ENCODE measurements at regions not wholly inside any gene's neighbourhood (a gene's known extent, or its start where the extent isn't known, plus 50 kb on each side); places are given as distances from the start of the nearest gene placed in this dataset.
"Not testable (repeated sequence)": the region's sequence is repeated elsewhere in the genome, so short reads cannot be mapped to it uniquely, and the experiment has no call there.

DNA sequence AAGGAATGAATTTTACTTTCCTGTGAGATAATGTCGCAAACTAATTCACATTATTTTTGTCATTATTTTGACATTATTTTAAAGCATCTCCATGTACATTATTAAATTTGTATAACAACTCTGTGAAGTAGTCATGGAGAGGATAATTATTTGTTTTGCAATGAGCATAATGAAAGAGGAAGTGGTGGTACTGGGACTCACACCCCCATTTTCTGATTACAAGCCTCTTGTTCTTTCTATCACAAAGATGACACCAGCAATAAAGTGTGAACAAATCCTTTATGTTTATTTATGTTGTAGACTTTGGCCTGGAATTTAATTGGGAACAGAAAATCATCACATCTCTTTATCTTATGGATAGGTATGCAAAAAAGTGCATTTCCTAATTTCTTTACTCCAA, 522.6 kb downstream of the TMEM135 start:
- peaks cover 19% of the 10 kb centered on the region for H3K9me3 Mint-ChIP-seq
- ATAC-seq (no peak), DNase-seq (ENCODE audit: low spot score in 2 of 2) (no peak)

DNA sequence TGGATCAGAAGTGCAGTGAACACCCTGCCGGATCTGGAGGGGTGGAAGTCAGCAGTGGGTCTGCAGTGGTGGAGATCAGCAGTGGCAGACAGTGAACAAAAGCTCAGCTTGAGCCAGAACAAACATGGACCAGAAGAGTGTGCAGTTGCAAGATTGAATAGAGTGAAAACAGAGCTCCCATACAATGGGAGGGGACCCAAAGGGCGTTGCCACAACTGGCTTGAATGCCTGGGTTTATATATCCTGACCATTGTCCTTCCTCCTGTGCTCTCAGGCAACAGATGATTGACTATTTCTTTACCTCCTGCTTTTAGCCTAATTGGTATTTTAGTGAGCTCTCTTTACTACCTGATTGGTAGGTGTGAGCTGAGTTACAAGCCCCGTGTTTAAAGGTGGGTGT, 522.1 kb downstream of the TMEM135 start:
- H3K27ac Mint-ChIP-seq; ATAC-seq; DNase-seq (ENCODE audit: low spot score in 2 of 2); H3K36me3 Mint-ChIP-seq; H3K4me1 Mint-ChIP-seq; H3K4me3 Mint-ChIP-seq: not testable (repeated sequence)
- H3K9me3 Mint-ChIP-seq, result peaks cover 19% of the 10 kb centered on the region

More for the DNA sequence above, 522.6 kb downstream of the TMEM135 start:
- Mint-ChIP-seq H3K36me3 (no peaks in the 10 kb centered on the region), H3K27ac (no peak overlapping the region), H3K4me1 (no peaks in the 10 kb centered on the region), H3K4me3 (no peak overlapping the region)

DNA sequence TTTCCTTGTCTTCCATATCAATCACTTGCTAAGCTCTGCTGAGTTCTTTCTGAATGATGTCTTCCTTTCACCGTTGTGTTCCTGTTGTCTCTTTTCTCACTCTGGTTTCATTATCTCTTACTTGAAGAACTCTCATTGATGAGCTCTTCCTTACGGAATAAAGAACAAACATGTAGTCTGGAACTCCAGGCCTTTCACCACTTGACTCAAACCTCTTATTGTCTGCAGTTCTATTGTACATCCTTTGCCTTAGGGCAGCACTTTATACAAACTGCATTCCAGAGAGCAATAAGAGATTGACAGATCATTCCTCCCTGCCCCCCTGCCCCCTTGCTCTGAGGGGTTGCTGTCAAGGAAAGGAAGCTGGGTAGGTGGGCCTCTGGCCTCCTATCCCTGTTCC, 517.4 kb downstream of the TMEM135 start:
- Mint-ChIP-seq H3K4me3 (no peak overlapping the region), H3K36me3 (no peaks in the 10 kb centered on the region), H3K27ac (no peak overlapping the region), H3K9me3 (peaks cover 12% of the 10 kb centered on the region), H3K4me1 (no peaks in the 10 kb centered on the region)
- ATAC-seq (no peak), DNase-seq (ENCODE audit: low spot score in 2 of 2) (no peak)

DNA sequence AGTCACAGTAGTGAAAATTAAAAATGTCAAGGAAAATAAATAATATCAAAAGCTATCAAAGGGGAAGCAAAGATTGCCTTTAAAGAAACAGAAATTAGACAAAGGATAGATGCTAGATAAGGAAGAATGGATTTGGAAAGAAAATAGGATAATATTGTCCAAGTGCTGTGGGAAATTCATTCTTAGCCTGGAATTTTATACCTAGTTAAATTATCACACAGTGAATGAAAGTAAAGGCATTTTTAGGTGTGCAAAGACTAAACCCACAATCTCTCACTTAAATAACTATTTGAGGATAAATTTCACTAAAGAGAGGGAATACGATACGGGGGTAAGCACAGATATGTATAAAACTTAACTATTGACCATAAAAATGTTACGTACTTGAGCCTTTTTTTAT, 511.1 kb downstream of the TMEM135 start:
- ATAC-seq, result no peak
- Mint-ChIP-seq H3K4me1 (no peaks in the 10 kb centered on the region), H3K27ac (no peak overlapping the region), H3K9me3 (peaks cover 14% of the 10 kb centered on the region), H3K36me3 (no peaks in the 10 kb centered on the region), H3K4me3 (no peak overlapping the region)
- no peak for DNase-seq (ENCODE audit: low spot score in 2 of 2)

DNA sequence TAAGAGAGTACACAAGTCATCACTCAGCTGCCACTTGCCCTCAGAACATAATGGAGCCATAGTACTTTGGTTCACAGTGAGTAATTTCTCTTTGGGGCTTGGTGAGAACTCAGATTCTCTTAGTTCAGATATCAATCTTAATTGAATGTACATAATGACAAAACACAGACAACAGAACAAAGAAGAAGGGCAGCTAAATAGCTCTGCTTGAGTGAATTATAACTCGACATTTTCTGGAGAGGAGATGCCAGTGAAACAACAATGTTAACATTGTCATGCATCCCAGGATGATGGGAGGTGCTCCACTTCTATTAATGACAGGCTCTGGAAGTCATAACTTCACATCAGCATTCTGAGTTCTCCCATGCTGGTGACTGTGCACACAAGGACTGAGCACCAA, 508.1 kb downstream of the TMEM135 start:
- Mint-ChIP-seq H3K4me1 (no peaks in the 10 kb centered on the region), H3K27ac (no peak overlapping the region), H3K36me3 (no peaks in the 10 kb centered on the region), H3K4me3 (no peak overlapping the region), H3K9me3 (peaks cover 20% of the 10 kb centered on the region)
- no peak for ATAC-seq
- DNase-seq (ENCODE audit: low spot score in 2 of 2), result no peak

DNA sequence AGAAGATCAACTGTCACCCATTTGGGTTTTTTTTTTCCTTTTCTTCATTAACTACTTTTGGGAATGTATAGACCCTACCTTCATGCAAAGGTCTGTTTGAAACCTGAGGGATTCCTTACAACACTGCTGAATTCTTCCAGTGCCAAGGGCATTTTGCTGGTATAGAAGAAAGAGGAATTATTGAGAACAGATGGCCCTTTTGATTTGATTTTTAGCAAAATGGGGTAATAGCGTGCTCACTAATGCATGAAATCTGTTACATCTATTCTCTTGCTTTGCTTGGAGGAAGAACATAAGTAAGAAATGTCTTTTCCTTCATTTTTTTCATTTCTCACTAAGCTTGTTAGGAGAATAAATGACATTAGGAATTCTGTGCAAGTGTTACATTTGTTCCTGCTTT, 501.9 kb downstream of the TMEM135 start:
- Mint-ChIP-seq H3K36me3 (no peaks in the 10 kb centered on the region), H3K4me3 (no peak overlapping the region), H3K9me3 (peaks cover 10% of the 10 kb centered on the region), H3K4me1 (no peaks in the 10 kb centered on the region), H3K27ac (no peak overlapping the region)
- ATAC-seq (no peak), DNase-seq (ENCODE audit: low spot score in 2 of 2) (no peak)

DNA sequence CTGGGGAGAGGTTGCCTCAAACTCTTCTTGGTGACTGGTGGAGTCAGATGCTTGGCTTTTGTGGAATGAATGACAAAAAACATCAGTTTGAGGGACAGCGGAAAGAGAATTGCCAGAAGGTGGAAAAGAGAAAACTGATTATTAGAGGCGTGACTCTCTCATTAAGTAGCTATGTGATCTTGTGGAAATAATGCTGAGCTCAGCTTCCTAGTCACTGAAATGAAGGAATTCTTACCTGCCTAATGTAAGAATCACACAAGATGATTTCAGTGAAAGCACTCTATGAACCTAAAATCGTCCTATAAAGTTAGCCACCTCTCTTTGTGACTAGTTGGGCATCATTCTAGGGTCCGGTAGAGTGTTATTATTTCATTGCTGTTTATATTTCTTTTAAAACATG, 498.8 kb downstream of the TMEM135 start:
- H3K27ac Mint-ChIP-seq, result no peak overlapping the region
- DNase-seq (ENCODE audit: low spot score in 2 of 2), result no peak
- no peaks in the 10 kb centered on the region for H3K4me1 Mint-ChIP-seq
- ATAC-seq, result no peak
- H3K4me3 Mint-ChIP-seq, result no peak overlapping the region
- H3K9me3 Mint-ChIP-seq, result peaks cover 7% of the 10 kb centered on the region
- H3K36me3 Mint-ChIP-seq, result no peaks in the 10 kb centered on the region

DNA sequence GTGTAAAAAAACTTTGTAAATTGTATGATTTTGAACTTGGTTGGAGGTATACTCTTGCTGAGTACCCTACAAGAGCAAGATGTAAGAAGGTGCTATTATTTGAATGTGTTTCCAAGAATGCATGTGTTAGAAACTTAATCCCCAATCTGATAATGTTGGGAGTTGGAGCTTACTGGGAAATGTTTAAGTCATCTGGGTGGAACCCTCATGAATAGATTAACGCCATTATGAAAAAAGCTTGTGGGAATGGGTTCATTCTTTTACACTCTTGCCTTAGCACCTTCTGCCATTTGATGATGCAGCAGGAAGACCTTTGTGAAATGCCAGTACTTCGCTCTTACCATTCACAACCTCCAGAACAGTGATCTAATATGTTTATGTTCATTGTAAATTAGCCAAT, 498.3 kb downstream of the TMEM135 start:
- no peak for DNase-seq (ENCODE audit: low spot score in 2 of 2)
- ATAC-seq, result no peak
- H3K27ac Mint-ChIP-seq, result no peak overlapping the region
- H3K4me1 Mint-ChIP-seq, result no peaks in the 10 kb centered on the region
- H3K36me3 Mint-ChIP-seq, result no peaks in the 10 kb centered on the region
- H3K9me3 Mint-ChIP-seq, result peaks cover 5% of the 10 kb centered on the region
- no peak overlapping the region for H3K4me3 Mint-ChIP-seq

DNA sequence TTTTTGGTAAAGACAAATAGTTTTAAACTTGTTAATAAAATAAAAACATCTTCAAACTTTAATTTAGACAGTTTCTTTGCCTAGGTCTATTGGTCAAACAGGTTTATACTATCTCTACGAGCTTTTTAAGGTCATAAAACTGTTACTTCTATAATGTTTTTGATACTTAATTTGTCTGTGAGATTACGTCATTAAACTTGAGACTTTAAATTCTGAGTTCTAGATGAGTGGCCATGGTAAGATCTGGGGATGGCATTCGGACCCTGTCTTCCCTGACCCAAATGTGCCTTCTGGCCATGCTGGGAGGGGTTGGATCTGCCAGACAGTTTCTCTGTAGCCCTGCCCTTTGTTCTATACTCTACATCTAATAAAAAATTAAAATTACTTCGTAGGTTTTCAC, 497.8 kb downstream of the TMEM135 start:
- H3K36me3 Mint-ChIP-seq, result no peaks in the 10 kb centered on the region
- no peak for ATAC-seq
- peaks cover 5% of the 10 kb centered on the region for H3K9me3 Mint-ChIP-seq
- no peak for DNase-seq (ENCODE audit: low spot score in 2 of 2)
- no peak overlapping the region for H3K4me3 Mint-ChIP-seq
- H3K4me1 Mint-ChIP-seq, result no peaks in the 10 kb centered on the region
- no peak overlapping the region for H3K27ac Mint-ChIP-seq

DNA sequence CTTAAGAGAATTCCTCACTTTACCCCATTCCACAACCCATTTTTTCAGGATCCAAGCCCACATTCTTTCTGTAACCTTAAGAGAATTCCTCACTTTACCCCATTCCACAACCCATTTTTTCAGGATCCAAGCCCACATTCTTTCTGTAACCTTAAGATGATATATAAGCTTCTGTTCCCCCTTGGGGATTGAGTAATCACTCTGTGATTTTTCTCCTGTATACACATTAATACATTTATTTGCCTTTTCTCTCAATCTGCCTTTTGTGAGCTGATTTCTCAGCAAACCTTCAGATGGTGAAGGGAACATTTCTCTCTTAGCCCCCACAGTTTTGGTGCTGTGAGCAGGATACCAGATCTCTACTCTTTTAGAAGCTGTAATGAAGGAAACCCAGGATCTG, 494.1 kb downstream of the TMEM135 start:
- H3K36me3 Mint-ChIP-seq; H3K27ac Mint-ChIP-seq; H3K4me3 Mint-ChIP-seq; ATAC-seq; H3K9me3 Mint-ChIP-seq; DNase-seq (ENCODE audit: low spot score in 2 of 2); H3K4me1 Mint-ChIP-seq: not testable (repeated sequence)

DNA sequence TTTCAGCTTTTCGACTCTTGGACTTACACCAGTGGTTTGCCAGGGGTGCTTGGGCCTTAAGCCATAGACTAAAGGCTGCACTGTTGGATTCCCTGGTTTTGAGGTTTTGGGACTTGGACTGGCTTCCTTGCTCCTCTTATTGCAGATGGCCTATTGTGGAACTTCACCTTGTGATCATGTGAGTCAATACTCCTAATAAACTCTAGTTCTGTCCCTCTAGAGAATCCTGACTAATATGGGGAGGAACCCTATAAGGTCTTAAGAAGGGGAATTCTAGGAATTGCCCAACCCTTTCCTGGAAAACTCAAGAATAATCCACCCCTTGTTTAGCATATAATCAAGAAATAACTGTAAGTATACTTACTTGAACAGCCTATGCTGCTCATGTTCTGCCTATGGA, 491.8 kb downstream of the TMEM135 start:
- peaks cover 2% of the 10 kb centered on the region for H3K9me3 Mint-ChIP-seq
- H3K4me3 Mint-ChIP-seq, result no peak overlapping the region
- DNase-seq (ENCODE audit: low spot score in 2 of 2) (no peak), ATAC-seq (no peak)
- no peaks in the 10 kb centered on the region for H3K36me3 Mint-ChIP-seq
- H3K4me1 Mint-ChIP-seq, result no peaks in the 10 kb centered on the region
- H3K27ac Mint-ChIP-seq, result no peak overlapping the region

DNA sequence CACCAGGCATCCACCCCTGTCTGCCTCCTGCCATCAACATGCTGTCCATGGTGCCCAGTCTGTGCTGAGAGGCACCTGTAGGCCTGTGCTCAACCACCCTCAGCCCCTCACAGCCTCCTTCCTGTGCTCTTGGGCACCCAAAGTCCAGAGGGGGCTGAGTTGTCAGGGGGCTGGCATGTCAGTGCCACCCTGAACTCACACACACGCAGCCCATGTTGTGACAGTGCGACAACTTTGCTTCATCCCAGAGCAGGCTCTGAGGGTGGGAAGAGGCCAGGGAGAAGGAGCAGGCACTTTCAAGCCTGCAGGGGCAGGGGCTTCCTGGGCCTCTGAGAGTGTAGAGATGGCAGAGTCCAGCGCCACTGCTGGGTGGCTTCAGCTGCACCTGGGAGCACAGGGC, 491.0 kb downstream of the TMEM135 start:
- H3K9me3 Mint-ChIP-seq, result no peaks in the 10 kb centered on the region
- H3K4me1 Mint-ChIP-seq, result no peaks in the 10 kb centered on the region
- no peak overlapping the region for H3K27ac Mint-ChIP-seq
- no peak for DNase-seq (ENCODE audit: low spot score in 2 of 2)
- no peak overlapping the region for H3K4me3 Mint-ChIP-seq
- no peaks in the 10 kb centered on the region for H3K36me3 Mint-ChIP-seq
- peak; percentile 39 for ATAC-seq

DNA sequence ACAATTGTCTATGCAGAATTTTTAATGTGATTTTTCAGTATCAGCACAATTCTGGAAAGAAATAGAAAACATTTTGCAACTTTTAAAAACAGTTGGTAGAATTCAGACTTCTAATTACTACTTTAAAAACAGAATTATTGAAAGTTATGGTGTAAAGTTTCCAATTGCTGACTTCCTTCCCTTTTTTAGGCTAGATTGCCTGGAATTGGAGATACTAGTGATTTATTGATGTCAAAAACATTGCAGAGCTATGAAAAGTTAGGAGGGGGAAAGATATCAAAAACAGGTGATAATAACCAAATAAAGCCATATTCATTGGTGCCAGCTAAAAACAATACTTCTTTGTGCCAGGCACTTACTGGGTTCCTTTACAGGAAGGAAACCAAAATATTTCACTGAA, 485.5 kb downstream of the TMEM135 start:
- H3K27ac Mint-ChIP-seq, result no peak overlapping the region

DNA sequence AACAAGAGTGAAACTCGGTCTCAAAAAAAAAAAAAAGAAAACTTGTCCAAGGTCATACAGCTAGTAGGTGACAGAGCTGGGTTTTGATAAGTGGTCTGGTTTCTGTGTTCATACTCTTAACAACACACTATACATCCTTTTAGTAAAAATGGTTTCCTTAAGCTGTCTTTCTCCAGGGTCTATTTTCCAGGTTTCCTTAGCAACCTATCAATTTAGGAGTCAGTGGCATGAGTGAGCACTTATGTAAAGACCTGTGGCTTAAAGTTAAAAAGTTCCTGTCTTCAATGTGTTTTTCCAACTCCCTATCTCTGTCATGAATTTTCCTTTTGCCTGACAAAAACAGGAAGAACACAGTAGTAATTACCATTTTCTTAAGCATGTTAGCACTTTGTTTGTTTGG, 480.5 kb downstream of the TMEM135 start:
- no peak for ATAC-seq
- Mint-ChIP-seq H3K4me3 (no peak overlapping the region), H3K4me1 (no peaks in the 10 kb centered on the region), H3K9me3 (peaks cover 2% of the 10 kb centered on the region), H3K27ac (no peak overlapping the region), H3K36me3 (no peaks in the 10 kb centered on the region)
- no peak for DNase-seq (ENCODE audit: low spot score in 2 of 2)

More for the DNA sequence above, 485.5 kb downstream of the TMEM135 start:
- Mint-ChIP-seq H3K36me3 (no peaks in the 10 kb centered on the region), H3K4me3 (no peak overlapping the region), H3K9me3 (no peaks in the 10 kb centered on the region), H3K4me1 (no peaks in the 10 kb centered on the region)
- no peak for ATAC-seq
- DNase-seq (ENCODE audit: low spot score in 2 of 2), result no peak

DNA sequence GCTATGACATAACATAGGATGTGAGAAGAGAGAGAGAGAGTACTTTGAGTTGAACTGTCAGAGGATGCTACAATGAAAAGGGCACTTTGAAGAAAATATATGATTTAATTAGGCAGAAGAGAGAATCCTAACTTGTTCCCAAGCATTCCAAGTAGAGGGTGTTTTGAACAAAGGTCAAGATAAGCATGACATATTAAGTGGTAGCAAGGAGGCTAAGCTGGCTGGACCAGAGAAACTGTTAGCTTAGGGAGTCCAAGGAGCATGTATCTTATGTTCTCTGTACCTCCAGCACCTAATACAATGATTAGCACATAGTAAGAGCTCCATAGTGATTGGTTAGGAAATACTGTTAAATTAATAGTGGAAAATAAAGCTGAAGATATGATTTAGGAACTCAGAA, 479.6 kb downstream of the TMEM135 start:
- H3K4me1 Mint-ChIP-seq, result no peaks in the 10 kb centered on the region

DNA sequence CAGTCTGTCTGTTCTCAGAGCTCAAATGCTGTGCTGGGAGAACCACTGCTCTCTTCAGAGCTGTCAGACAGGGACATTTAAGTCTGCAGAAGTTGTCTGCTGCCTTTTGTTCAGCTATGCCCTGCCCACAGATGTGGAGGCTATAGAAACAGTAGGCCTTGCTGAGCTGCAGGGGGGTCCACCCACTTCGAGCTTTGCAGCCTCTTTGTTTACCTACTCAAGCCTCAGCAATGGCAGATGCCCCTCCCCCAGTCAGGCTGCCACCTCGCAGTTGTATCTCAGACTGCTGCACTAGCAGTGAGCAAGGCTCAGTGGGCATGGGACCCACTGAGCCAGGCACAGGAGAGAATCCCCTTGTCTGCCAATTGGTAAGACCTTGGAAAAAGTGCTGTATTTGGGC, 470.0 kb downstream of the TMEM135 start:
- not testable (repeated sequence) for ATAC-seq; H3K4me1 Mint-ChIP-seq; H3K27ac Mint-ChIP-seq; H3K4me3 Mint-ChIP-seq; H3K36me3 Mint-ChIP-seq; H3K9me3 Mint-ChIP-seq; DNase-seq (ENCODE audit: low spot score in 2 of 2)

More for the DNA sequence above, 479.6 kb downstream of the TMEM135 start:
- Mint-ChIP-seq H3K4me3 (no peak overlapping the region), H3K27ac (no peak overlapping the region), H3K36me3 (no peaks in the 10 kb centered on the region), H3K9me3 (peaks cover 2% of the 10 kb centered on the region)
- no peak for ATAC-seq
- DNase-seq (ENCODE audit: low spot score in 2 of 2), result no peak

DNA sequence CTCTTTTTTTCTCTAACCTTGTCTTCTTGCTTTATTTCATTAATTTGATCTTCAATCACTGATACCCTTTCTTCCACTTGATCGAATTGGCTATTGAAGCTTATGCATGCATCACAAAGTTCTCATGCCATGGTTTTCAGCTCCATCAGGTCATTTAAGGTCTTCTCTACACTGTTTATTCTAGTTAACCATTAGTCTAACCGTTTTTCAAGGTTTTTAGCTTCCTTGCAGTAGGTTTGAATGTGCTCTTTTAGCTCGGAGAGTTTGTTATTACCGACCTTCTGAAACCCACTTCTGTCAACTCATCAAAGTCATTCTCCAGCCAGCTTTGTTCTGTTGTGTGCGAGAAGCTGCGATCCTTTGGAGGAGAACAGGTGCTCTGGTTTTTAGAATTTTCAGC, 469.2 kb downstream of the TMEM135 start:
- not testable (repeated sequence) for ATAC-seq; H3K4me1 Mint-ChIP-seq; H3K36me3 Mint-ChIP-seq; H3K27ac Mint-ChIP-seq; H3K4me3 Mint-ChIP-seq; H3K9me3 Mint-ChIP-seq; DNase-seq (ENCODE audit: low spot score in 2 of 2)

Data from stimulated activated effector memory CD8-positive, alpha-beta T cell treated with anti-CD3 and anti-CD28 coated beads, Interleukin-12 subunit alpha, Interleukin-12 subunit beta, amount 100 ng/mL, for 72 hours (primary cell).